ENCODE measurements at regions not wholly inside any gene's neighbourhood (a gene's known extent, or its start where the extent isn't known, plus 50 kb on each side); places are given as distances from the start of the nearest gene placed in this dataset.

- Mint-ChIP-seq H3K9me3 (no peaks in the 10 kb centered on the region), H3K27me3 (ENCODE audit: low read depth in 3 of 3) (peaks cover 0 to 2% (median 0%) of the 10 kb centered on the region in 3 donors), H3K4me1 (no peaks in the 10 kb centered on the region), H3K27ac (no peak overlapping the region), H3K36me3 (no peaks in the 10 kb centered on the region), H3K4me3 (no peak overlapping the region)
- no peak for DNase-seq
Measured at GRCh38 chr10:124265776-124266467, 152.8 kb downstream of the OAT start.

GRCh38 chr10:124265391-124265745 lies 153.4 kb downstream of the OAT start:
- H3K9me3 Mint-ChIP-seq: no peaks in the 10 kb centered on the region
- peaks cover 0 to 2% (median 0%) of the 10 kb centered on the region in 3 donors for H3K27me3 Mint-ChIP-seq (ENCODE audit: low read depth in 3 of 3)

GRCh38 chr10:124264711-124265390 lies 153.9 kb downstream of the OAT start:
- peaks cover 0 to 4% (median 0%) of the 10 kb centered on the region in 3 donors for H3K27me3 Mint-ChIP-seq (ENCODE audit: low read depth in 3 of 3)
- no peak overlapping the region for H3K27ac Mint-ChIP-seq
- H3K36me3 Mint-ChIP-seq: no peaks in the 10 kb centered on the region
- no peaks in the 10 kb centered on the region for H3K4me1 Mint-ChIP-seq
- DNase-seq: no peak
- H3K9me3 Mint-ChIP-seq: no peaks in the 10 kb centered on the region
- H3K4me3 Mint-ChIP-seq: no peak overlapping the region

More at GRCh38 chr10:124265391-124265745, 153.4 kb downstream of the OAT start:
- no peak for DNase-seq
- Mint-ChIP-seq H3K36me3 (no peaks in the 10 kb centered on the region), H3K4me1 (no peaks in the 10 kb centered on the region), H3K27ac (no peak overlapping the region), H3K4me3 (no peak overlapping the region)

- Mint-ChIP-seq H3K4me3 (no peak overlapping the region), H3K9me3 (no peaks in the 10 kb centered on the region), H3K4me1 (no peaks in the 10 kb centered on the region), H3K36me3 (no peaks in the 10 kb centered on the region), H3K27me3 (ENCODE audit: low read depth in 3 of 3) (peaks cover 0 to 4% (median 0%) of the 10 kb centered on the region in 3 donors), H3K27ac (no peak overlapping the region)
- no peak for DNase-seq
Measured at GRCh38 chr10:124264271-124264670, 154.5 kb downstream of the OAT start.

DNA sequence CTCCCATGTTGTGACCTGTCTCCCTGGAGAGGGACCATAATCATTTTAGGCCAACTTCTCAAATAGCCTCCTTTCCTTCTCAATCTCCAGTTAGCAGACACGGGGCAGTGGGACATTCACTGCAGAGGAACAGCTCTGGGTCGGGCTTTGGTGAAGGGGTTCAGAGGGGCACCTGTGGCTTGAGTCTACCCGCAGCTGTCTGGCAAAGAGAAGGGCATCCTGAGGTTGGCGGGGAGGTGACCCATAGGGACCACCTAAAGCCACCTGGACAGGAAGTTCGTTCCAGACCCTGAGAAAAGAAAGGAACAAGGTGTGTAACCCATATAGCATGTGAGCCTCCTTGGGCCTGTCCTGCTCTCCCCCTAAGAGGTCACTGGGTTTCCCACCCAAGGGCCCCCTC lies 155.0 kb downstream of the OAT start:
- Mint-ChIP-seq H3K4me1 (no peaks in the 10 kb centered on the region), H3K9me3 (no peaks in the 10 kb centered on the region), H3K27me3 (ENCODE audit: low read depth in 3 of 3) (peaks cover 0 to 4% (median 0%) of the 10 kb centered on the region in 3 donors), H3K27ac (no peak overlapping the region), H3K36me3 (no peaks in the 10 kb centered on the region), H3K4me3 (no peak overlapping the region)
- DNase-seq: no peak

- Mint-ChIP-seq H3K36me3 (no peaks in the 10 kb centered on the region), H3K27ac (no peak overlapping the region), H3K27me3 (ENCODE audit: low read depth in 3 of 3) (peaks cover 0 to 4% (median 0%) of the 10 kb centered on the region in 3 donors), H3K4me3 (no peak overlapping the region), H3K4me1 (no peaks in the 10 kb centered on the region), H3K9me3 (no peaks in the 10 kb centered on the region)
- DNase-seq: no peak
Measured at GRCh38 chr10:124262971-124263370, 155.8 kb downstream of the OAT start.

GRCh38 chr10:124262234-124262865 lies 156.4 kb downstream of the OAT start:
- DNase-seq: no peak
- Mint-ChIP-seq H3K9me3 (no peaks in the 10 kb centered on the region), H3K36me3 (no peaks in the 10 kb centered on the region), H3K4me3 (no peak overlapping the region), H3K27ac (no peak overlapping the region), H3K27me3 (ENCODE audit: low read depth in 3 of 3) (peaks cover 0 to 4% (median 4%) of the 10 kb centered on the region in 3 donors), H3K4me1 (no peaks in the 10 kb centered on the region)

DNA sequence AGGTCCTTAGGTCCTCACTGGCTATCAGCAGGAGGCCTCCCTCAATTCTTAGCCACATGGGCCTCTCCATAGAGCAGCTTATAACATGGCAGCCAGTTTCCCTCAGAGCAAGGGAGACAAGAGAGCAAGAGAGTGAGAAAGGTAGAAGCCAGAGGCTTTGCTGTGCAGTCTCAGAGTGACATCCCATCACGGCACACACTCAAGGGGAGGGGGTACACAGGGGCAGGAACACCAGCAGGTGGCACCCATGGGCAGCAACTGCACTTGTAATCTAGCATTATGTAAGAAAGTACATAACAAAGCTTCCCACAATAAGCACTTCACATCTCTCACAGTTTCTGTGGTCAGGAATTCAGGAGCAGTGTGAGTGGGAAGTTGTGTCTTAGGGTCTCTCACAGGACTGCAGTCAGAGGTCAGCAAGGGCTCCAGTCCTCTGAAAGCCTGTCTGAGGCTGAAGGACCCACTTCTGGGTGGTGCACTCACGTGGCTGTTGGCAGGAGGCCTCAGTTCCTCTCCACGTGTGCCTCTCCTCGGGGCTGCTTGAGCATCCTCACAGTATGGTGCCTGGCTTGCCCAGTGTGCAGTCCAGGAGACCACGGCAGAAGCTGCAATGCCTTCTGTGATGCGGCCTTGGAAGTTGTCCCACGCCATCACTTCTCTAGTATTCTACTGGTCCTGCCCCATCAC lies 159.4 kb downstream of the OAT start:
- no peaks in the 10 kb centered on the region for H3K9me3 Mint-ChIP-seq
- H3K36me3 Mint-ChIP-seq: no peaks in the 10 kb centered on the region
- H3K4me1 Mint-ChIP-seq: no peaks in the 10 kb centered on the region
- H3K27me3 Mint-ChIP-seq (ENCODE audit: low read depth in 3 of 3): peaks cover 3 to 4% (median 3%) of the 10 kb centered on the region in 3 donors
- H3K4me3 Mint-ChIP-seq: no peak overlapping the region
- peak in 1 of 3 donors; percentile 8 for DNase-seq
- no peak overlapping the region for H3K27ac Mint-ChIP-seq

- H3K36me3 Mint-ChIP-seq: no peaks in the 10 kb centered on the region
- no peaks in the 10 kb centered on the region for H3K9me3 Mint-ChIP-seq
- DNase-seq: no peak
- H3K27ac Mint-ChIP-seq: no peak overlapping the region
- H3K4me3 Mint-ChIP-seq: no peak overlapping the region
- peaks cover 2 to 4% (median 3%) of the 10 kb centered on the region in 3 donors for H3K27me3 Mint-ChIP-seq (ENCODE audit: low read depth in 3 of 3)
- H3K4me1 Mint-ChIP-seq: no peaks in the 10 kb centered on the region
Measured at GRCh38 chr10:124257781-124258180, 160.9 kb downstream of the OAT start.

- Mint-ChIP-seq H3K9me3 (no peaks in the 10 kb centered on the region), H3K4me1 (no peaks in the 10 kb centered on the region), H3K4me3 (no peak overlapping the region), H3K36me3 (no peaks in the 10 kb centered on the region), H3K27ac (no peak overlapping the region), H3K27me3 (ENCODE audit: low read depth in 3 of 3) (peaks cover 2 to 4% (median 3%) of the 10 kb centered on the region in 3 donors)
- DNase-seq: no peak
Measured at GRCh38 chr10:124256151-124256550, 162.6 kb downstream of the OAT start.

- no peak overlapping the region for H3K4me3 Mint-ChIP-seq
- peaks cover 2 to 4% (median 3%) of the 10 kb centered on the region in 3 donors for H3K27me3 Mint-ChIP-seq (ENCODE audit: low read depth in 3 of 3)
- DNase-seq: no peak
- no peaks in the 10 kb centered on the region for H3K4me1 Mint-ChIP-seq
- H3K27ac Mint-ChIP-seq: no peak overlapping the region
- H3K36me3 Mint-ChIP-seq: no peaks in the 10 kb centered on the region
- no peaks in the 10 kb centered on the region for H3K9me3 Mint-ChIP-seq
Measured at GRCh38 chr10:124255556-124255955, 162.2 kb upstream of the CHST15 start.

- Mint-ChIP-seq H3K27me3 (ENCODE audit: low read depth in 3 of 3) (peaks cover 0 to 4% (median 3%) of the 10 kb centered on the region in 3 donors), H3K27ac (no peak overlapping the region), H3K4me3 (no peak overlapping the region), H3K36me3 (no peaks in the 10 kb centered on the region), H3K9me3 (no peaks in the 10 kb centered on the region), H3K4me1 (no peaks in the 10 kb centered on the region)
- DNase-seq: no peak
Measured at GRCh38 chr10:124254490-124254889, 161.1 kb upstream of the CHST15 start.

GRCh38 chr10:124253006-124253405 lies 159.6 kb upstream of the CHST15 start:
- H3K27me3 Mint-ChIP-seq (ENCODE audit: low read depth in 3 of 3): peaks cover 0 to 5% (median 3%) of the 10 kb centered on the region in 3 donors
- no peaks in the 10 kb centered on the region for H3K4me1 Mint-ChIP-seq
- no peak overlapping the region for H3K4me3 Mint-ChIP-seq
- H3K36me3 Mint-ChIP-seq: no peaks in the 10 kb centered on the region
- H3K9me3 Mint-ChIP-seq: no peaks in the 10 kb centered on the region
- H3K27ac Mint-ChIP-seq: no peak overlapping the region
- DNase-seq: no peak

Data from immature natural killer cell (primary cell).